GM12875 (cell line): ENCODE measurements at regions not wholly inside any gene's neighbourhood (a gene's known extent, or its start where the extent isn't known, plus 50 kb on each side); places are given as distances from the start of the nearest gene placed in this dataset.

ENCODE experiments used
- H3K4me3 ChIP-seq: one replicate; pipeline ENCODE4 v1.5.1; 2011; ENCODE audit warnings: low read depth, low read length, control low read depth
- CTCF ChIP-seq: IDR thresholded peaks from 2 replicates; pipeline ENCODE4 v1.5.1; 2011; ENCODE audit warnings: low read depth, mild to moderate bottlenecking, control low read depth, inconsistent platforms, low read length, moderate library complexity, borderline replicate concordance; ENCODE audit not compliant: insufficient read depth

GRCh38 chr16:6249863-6250262 lies 1082.8 kb upstream of the RBFOX1 start:
- no peak for TF ChIP-seq CTCF
- no peak overlapping the region for H3K4me3 ChIP-seq

GRCh38 chr16:6248199-6248598 lies 1084.4 kb upstream of the RBFOX1 start:
- TF ChIP-seq CTCF = no peak
- no peak overlapping the region for H3K4me3 ChIP-seq

GRCh38 chr16:6247775-6248174 lies 1084.9 kb upstream of the RBFOX1 start:
- H3K4me3 ChIP-seq = no peak overlapping the region
- no peak for TF ChIP-seq CTCF

GRCh38 chr16:6247150-6247549 lies 1085.5 kb upstream of the RBFOX1 start:
- no peak for TF ChIP-seq CTCF
- H3K4me3 ChIP-seq = no peak overlapping the region

- TF ChIP-seq CTCF = no peak
- H3K4me3 ChIP-seq = no peak overlapping the region
These were observed 1086.4 kb upstream of the RBFOX1 start for GRCh38 chr16:6246266-6246665.

GRCh38 chr16:6232056-6232455 lies 1100.6 kb upstream of the RBFOX1 start:
- H3K4me3 ChIP-seq = no peak overlapping the region
- TF ChIP-seq CTCF = no peak

- no peak overlapping the region for H3K4me3 ChIP-seq
- TF ChIP-seq CTCF = no peak
These were observed 1101.2 kb upstream of the RBFOX1 start for GRCh38 chr16:6231398-6231797.
